CD14-positive monocyte (primary cell): ENCODE measurements at regions not wholly inside any gene's neighbourhood (a gene's known extent, or its start where the extent isn't known, plus 50 kb on each side); places are given as distances from the start of the nearest gene placed in this dataset.

Source experiments
- DNase-seq, 3 donors: peaks; one replicate each; pipeline ENCODE4 v3.0.0-alpha.2; 2011 to 2022
- H2AFZ ChIP-seq: 2 replicates; pipeline ENCODE4 v1.6.0; 2012; ENCODE audit warnings: mild to moderate bottlenecking, low read depth, low read length, inconsistent platforms; ENCODE audit not compliant: insufficient read depth, poor library complexity, severe bottlenecking
- H3K27ac ChIP-seq, 2 donors: 1 replicate in 1 of 2; 2 replicates in 1 of 2; pipeline ENCODE4 v1.5.1; 2012 to 2013; ENCODE audit warnings: low read length in 2 of 2, control low read depth in 1 of 2, inconsistent platforms in 1 of 2, low read depth in 1 of 2, mild to moderate bottlenecking in 1 of 2
- H3K27me3 ChIP-seq, 2 donors: one replicate each; pipeline versions ENCODE4 v1.6.0 to v1.6.1; 2011 to 2013; ENCODE audit warnings: low read length in 2 of 2; ENCODE audit not compliant: control insufficient read depth in 2 of 2, insufficient read depth in 2 of 2
- H3K36me3 ChIP-seq, 2 donors: replicated peaks in 1 of 2; 1 replicate in 1 of 2; 2 replicates in 1 of 2; pipeline versions ENCODE4 v1.5.1 to v1.6.1; 2012 to 2013; ENCODE audit warnings: low read length in 2 of 2, control low read depth in 1 of 2, inconsistent platforms in 1 of 2, mild to moderate bottlenecking in 1 of 2; ENCODE audit not compliant: insufficient read depth in 2 of 2, control insufficient read depth in 1 of 2
- H3K4me1 ChIP-seq, 2 donors: 1 replicate in 1 of 2; 2 replicates in 1 of 2; pipeline versions ENCODE4 v1.5.1 to v1.6.1; 2012 to 2013; ENCODE audit warnings: low read length in 2 of 2, control low read depth in 1 of 2, inconsistent platforms in 1 of 2, mild to moderate bottlenecking in 1 of 2, moderate library complexity in 1 of 2; ENCODE audit not compliant: insufficient read depth in 2 of 2, control insufficient read depth in 1 of 2
- H3K4me2 ChIP-seq: replicated peaks from 2 replicates; pipeline ENCODE3; 2012; ENCODE audit warnings: low read length, moderate library complexity, mild to moderate bottlenecking; ENCODE audit not compliant: poor library complexity, severe bottlenecking; ENCODE audit errors: extremely low read depth
- H3K4me3 ChIP-seq, 3 experiments: fragments of 200-600 bp in 1 of 3; sonication (generic) in 1 of 3; replicated peaks in 1 of 3; 1 replicate in 2 of 3; 2 replicates in 1 of 3; pipeline ENCODE4 v1.5.1; 2011 to 2013; ENCODE audit warnings: low read length in 3 of 3, mild to moderate bottlenecking in 3 of 3, control low read depth in 2 of 3, low read depth in 2 of 3, inconsistent platforms in 1 of 3, moderate library complexity in 1 of 3
- H3K79me2 ChIP-seq: 2 replicates; pipeline ENCODE4 v1.6.0; 2012; ENCODE audit warnings: mild to moderate bottlenecking, control low read depth, inconsistent platforms, low read length, moderate library complexity; ENCODE audit not compliant: insufficient read depth
- H3K9ac ChIP-seq: 2 replicates; pipeline ENCODE4 v1.6.0; 2017; ENCODE audit warnings: low read length, mild to moderate bottlenecking; ENCODE audit not compliant: insufficient read depth, poor library complexity, severe bottlenecking
- H3K9me3 ChIP-seq, 2 donors: replicated peaks in 1 of 2; 1 replicate in 1 of 2; 2 replicates in 1 of 2; pipeline versions ENCODE4 v1.5.1 to v1.6.1; 2012 to 2013; ENCODE audit warnings: low read length in 2 of 2, control low read depth in 1 of 2; ENCODE audit not compliant: control insufficient read depth in 1 of 2, insufficient read depth in 1 of 2
- H4K20me1 ChIP-seq: 2 replicates; pipeline ENCODE4 v1.6.0; 2012; ENCODE audit warnings: mild to moderate bottlenecking, low read length, control low read depth, moderate library complexity; ENCODE audit not compliant: insufficient read depth
- H3K27ac Mint-ChIP-seq, 7 donors: one replicate each; pipeline ENCODE4 v1.8.0; 2020; ENCODE audit warnings: mild to moderate bottlenecking in 7 of 7, mixed read lengths in 7 of 7, moderate library complexity in 6 of 7, inconsistent platforms in 2 of 7
- H3K27me3 Mint-ChIP-seq, 3 donors: one replicate each; pipeline ENCODE4 v1.8.0; 2021 to 2022; ENCODE audit warnings: low read depth in 3 of 3, mild to moderate bottlenecking in 3 of 3, mixed read lengths in 3 of 3, moderate library complexity in 3 of 3, inconsistent platforms in 1 of 3
- H3K36me3 Mint-ChIP-seq, 2 donors: one replicate each; pipeline ENCODE4 v1.8.0; 2020; ENCODE audit warnings: mixed read lengths in 2 of 2, inconsistent platforms in 1 of 2, mild to moderate bottlenecking in 1 of 2
- H3K4me1 Mint-ChIP-seq: one replicate; pipeline ENCODE4 v1.8.0; 2020; ENCODE audit warnings: mild to moderate bottlenecking, mixed read lengths
- H3K4me3 Mint-ChIP-seq, 2 donors: one replicate each; pipeline ENCODE4 v1.8.0; 2020; ENCODE audit warnings: mild to moderate bottlenecking in 2 of 2, mixed read lengths in 2 of 2, moderate library complexity in 1 of 2
- H3K9me3 Mint-ChIP-seq, 7 donors: one replicate each; pipeline ENCODE4 v1.8.0; 2020 to 2022; ENCODE audit warnings: mixed read lengths in 7 of 7, mild to moderate bottlenecking in 6 of 7, moderate library complexity in 6 of 7, inconsistent platforms in 2 of 7
- WGBS: methylation state at CpG from one replicate; pipeline ENCODE4 v1.1.5; 2013; ENCODE audit warnings: missing lambda C conversion rate; ENCODE audit not compliant: insufficient coverage; 5-methylcytosine and 5-hydroxymethylcytosine counted together
- intact Hi-C, 2 donors: fragments of 100-400 bp; cut with micrococcal nuclease; formaldehyde crosslinking; loops; one replicate each; pipeline versions ENCODE4 v1.15.0 to v1.15.1; 2023
- TF ChIP-seq, protein P1 (sequence below): fragments of 200-600 bp; IDR thresholded peaks from one replicate; pipeline ENCODE4 v1.8.0; 2022; ENCODE audit warnings: antibody characterized with exemption, mild to moderate bottlenecking

DNA sequence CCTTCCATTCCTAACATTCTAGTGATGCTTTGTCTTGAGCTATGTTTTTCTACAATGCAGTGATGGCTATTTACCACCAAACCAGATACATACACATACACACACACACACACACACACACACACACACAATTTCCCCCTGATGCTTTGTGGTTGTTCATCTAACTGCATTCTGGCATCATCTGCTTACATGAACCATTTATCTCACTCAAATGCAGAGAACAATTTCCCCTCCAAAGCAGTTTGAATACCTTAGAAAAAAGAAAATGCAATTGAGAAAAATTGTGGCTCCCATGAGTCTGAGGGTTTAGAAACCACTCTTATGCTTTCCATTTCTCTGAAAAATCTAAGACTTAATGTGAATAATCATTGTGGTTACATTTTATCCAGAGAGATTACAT is 1024.8 kb downstream of the TLE4 start:
- TF ChIP-seq, protein P1, sequence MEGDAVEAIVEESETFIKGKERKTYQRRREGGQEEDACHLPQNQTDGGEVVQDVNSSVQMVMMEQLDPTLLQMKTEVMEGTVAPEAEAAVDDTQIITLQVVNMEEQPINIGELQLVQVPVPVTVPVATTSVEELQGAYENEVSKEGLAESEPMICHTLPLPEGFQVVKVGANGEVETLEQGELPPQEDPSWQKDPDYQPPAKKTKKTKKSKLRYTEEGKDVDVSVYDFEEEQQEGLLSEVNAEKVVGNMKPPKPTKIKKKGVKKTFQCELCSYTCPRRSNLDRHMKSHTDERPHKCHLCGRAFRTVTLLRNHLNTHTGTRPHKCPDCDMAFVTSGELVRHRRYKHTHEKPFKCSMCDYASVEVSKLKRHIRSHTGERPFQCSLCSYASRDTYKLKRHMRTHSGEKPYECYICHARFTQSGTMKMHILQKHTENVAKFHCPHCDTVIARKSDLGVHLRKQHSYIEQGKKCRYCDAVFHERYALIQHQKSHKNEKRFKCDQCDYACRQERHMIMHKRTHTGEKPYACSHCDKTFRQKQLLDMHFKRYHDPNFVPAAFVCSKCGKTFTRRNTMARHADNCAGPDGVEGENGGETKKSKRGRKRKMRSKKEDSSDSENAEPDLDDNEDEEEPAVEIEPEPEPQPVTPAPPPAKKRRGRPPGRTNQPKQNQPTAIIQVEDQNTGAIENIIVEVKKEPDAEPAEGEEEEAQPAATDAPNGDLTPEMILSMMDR, result no peak
- no peak overlapping the region for H3K4me3 Mint-ChIP-seq
- no peak overlapping the region for H3K27ac ChIP-seq

GRCh38 chr9:80595192-80595591 is 1023.4 kb downstream of the TLE4 start:
- DNase-seq, result no peak
- no peaks in the 10 kb centered on the region for H3K36me3 ChIP-seq
- H3K4me3 Mint-ChIP-seq, result no peak overlapping the region
- H3K9me3 ChIP-seq, result peaks cover 12 to 17% of the 10 kb centered on the region in 2 donors
- no peaks in the 10 kb centered on the region for H3K4me1 Mint-ChIP-seq
- H3K27ac Mint-ChIP-seq, result no peak overlapping the region
- H3K4me3 ChIP-seq, result no peak overlapping the region
- peaks cover 0 to 2% (median 0%) of the 10 kb centered on the region in 3 donors for H3K27me3 Mint-ChIP-seq
- no peaks in the 10 kb centered on the region for H4K20me1 ChIP-seq
- H3K9me3 Mint-ChIP-seq, result peaks cover 1 to 10% (median 6%) of the 10 kb centered on the region in 7 donors
- no CpG with 5 or more reads among the region's 4 CpGs for WGBS
- H3K4me1 ChIP-seq, result no peaks in the 10 kb centered on the region
- intact Hi-C loops, result loop anchor here in 1 of 2 donors (10.0 kb wide), 1 partner anchor 1560 kb away; no protein-coding TSS in a partner anchor
- H3K4me2 ChIP-seq, result no peak overlapping the region
- H3K9ac ChIP-seq, result no peak overlapping the region
- H3K79me2 ChIP-seq, result no peaks in the 10 kb centered on the region
- H3K27me3 ChIP-seq, result no peaks in the 10 kb centered on the region
- no peaks in the 10 kb centered on the region for H3K36me3 Mint-ChIP-seq
- TF ChIP-seq, protein P1, result no peak
- no peak overlapping the region for H2AFZ ChIP-seq
- no peak overlapping the region for H3K27ac ChIP-seq

More for the DNA sequence above, 1024.8 kb downstream of the TLE4 start:
- H3K4me2 ChIP-seq, result no peak overlapping the region
- no peaks in the 10 kb centered on the region for H3K36me3 ChIP-seq
- no peak for DNase-seq
- no peaks in the 10 kb centered on the region for H3K79me2 ChIP-seq
- Mint-ChIP-seq H3K27me3 (peaks cover 0 to 2% (median 0%) of the 10 kb centered on the region in 3 donors), H3K27ac (no peak overlapping the region), H3K4me1 (no peaks in the 10 kb centered on the region), H3K36me3 (no peaks in the 10 kb centered on the region), H3K9me3 (peaks cover 1 to 8% (median 5%) of the 10 kb centered on the region in 7 donors)
- no peak overlapping the region for H3K4me3 ChIP-seq
- H2AFZ ChIP-seq, result no peak overlapping the region
- H3K27me3 ChIP-seq, result no peaks in the 10 kb centered on the region
- H3K4me1 ChIP-seq, result no peaks in the 10 kb centered on the region
- no peak overlapping the region for H3K9ac ChIP-seq
- no peaks in the 10 kb centered on the region for H4K20me1 ChIP-seq
- intact Hi-C loops, result loop anchor here in 1 of 2 donors (10.0 kb wide), 1 partner anchor 1562 kb away; no protein-coding TSS in a partner anchor
- peaks cover 8 to 17% of the 10 kb centered on the region in 2 donors for H3K9me3 ChIP-seq
